Neural cell (in vitro differentiated cells): ENCODE measurements at regions not wholly inside any gene's neighbourhood (a gene's known extent, or its start where the extent isn't known, plus 50 kb on each side); places are given as distances from the start of the nearest gene placed in this dataset.

Experiments
- CTCF ChIP-seq: fragments of 450-650 bp; IDR thresholded peaks from 2 replicates; pipeline ENCODE4 v1.5.1; 2014; ENCODE audit warnings: antibody characterized with exemption, mild to moderate bottlenecking, moderate library complexity; ENCODE audit not compliant: poor library complexity, severe bottlenecking
- EZH2 ChIP-seq: fragments of 200-600, 300-800 bp; shearing (Covaris generic), sonication (generic); IDR thresholded peaks from 2 replicates; pipeline ENCODE4 v1.6.1; 2014; ENCODE audit warnings: antibody characterized with exemption, low read length, borderline replicate concordance, mild to moderate bottlenecking; ENCODE audit not compliant: insufficient read depth, poor library complexity, severe bottlenecking
- POLR2AphosphoS5 ChIP-seq: IDR thresholded peaks from 2 replicates; pipeline ENCODE4 v1.6.1; 2012
- REST ChIP-seq: IDR thresholded peaks from 2 replicates; pipeline ENCODE4 v1.6.1; 2012; ENCODE audit warnings: borderline replicate concordance

GRCh38 chr22:47605441-47605840, 843.0 kb downstream of the TBC1D22A start:
- TF ChIP-seq CTCF, result no peak
- TF ChIP-seq EZH2, result no peak
- TF ChIP-seq POLR2AphosphoS5, result no peak
- TF ChIP-seq REST, result no peak
